ENCODE measurements at regions not wholly inside any gene's neighbourhood (a gene's known extent, or its start where the extent isn't known, plus 50 kb on each side); places are given as distances from the start of the nearest gene placed in this dataset.
"Not testable (repeated sequence)": the region's sequence is repeated elsewhere in the genome, so short reads cannot be mapped to it uniquely, and the experiment has no call there.

DNA sequence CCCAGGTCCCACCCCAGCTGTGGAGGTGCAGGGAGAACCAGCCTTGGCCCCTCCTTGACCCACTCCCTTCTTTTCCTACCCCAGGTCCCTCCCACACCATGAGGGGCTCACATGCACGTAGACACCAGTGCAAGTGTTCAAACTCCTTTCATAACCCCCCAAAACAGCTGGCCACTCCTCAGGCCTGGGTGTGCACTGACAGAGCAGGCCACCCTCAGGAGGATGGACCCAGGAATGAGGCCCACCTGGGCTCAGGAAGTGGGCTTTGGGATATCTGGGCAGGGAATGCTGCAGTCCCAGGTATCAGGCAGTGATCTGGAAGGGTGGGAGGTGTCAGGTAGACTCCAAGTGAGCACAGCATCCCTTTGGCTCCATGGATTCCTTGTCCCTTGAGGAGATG is 723.8 kb downstream of the MATN1 start:
- no peak for TF ChIP-seq POLR2A (IDR thresholded peaks at IDR 0.05)
- TF ChIP-seq EP300 (IDR thresholded peaks at IDR 0.05) = no peak
- TF ChIP-seq, protein P1, sequence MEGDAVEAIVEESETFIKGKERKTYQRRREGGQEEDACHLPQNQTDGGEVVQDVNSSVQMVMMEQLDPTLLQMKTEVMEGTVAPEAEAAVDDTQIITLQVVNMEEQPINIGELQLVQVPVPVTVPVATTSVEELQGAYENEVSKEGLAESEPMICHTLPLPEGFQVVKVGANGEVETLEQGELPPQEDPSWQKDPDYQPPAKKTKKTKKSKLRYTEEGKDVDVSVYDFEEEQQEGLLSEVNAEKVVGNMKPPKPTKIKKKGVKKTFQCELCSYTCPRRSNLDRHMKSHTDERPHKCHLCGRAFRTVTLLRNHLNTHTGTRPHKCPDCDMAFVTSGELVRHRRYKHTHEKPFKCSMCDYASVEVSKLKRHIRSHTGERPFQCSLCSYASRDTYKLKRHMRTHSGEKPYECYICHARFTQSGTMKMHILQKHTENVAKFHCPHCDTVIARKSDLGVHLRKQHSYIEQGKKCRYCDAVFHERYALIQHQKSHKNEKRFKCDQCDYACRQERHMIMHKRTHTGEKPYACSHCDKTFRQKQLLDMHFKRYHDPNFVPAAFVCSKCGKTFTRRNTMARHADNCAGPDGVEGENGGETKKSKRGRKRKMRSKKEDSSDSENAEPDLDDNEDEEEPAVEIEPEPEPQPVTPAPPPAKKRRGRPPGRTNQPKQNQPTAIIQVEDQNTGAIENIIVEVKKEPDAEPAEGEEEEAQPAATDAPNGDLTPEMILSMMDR (IDR thresholded peaks at IDR 0.05) = no peak
- TF ChIP-seq POLR2AphosphoS5 (IDR thresholded peaks at IDR 0.05) = no peak
- Histone ChIP-seq H3K9me3 (peaks cover 0 to 5% (median under 1%) of the 10 kb centered on the region in 4 donors), H3K4me1 (no peaks in the 10 kb centered on the region), H3K4me3 (no peak overlapping the region), H3K27me3 (no peaks in the 10 kb centered on the region), H3K27ac (no peak overlapping the region), H3K36me3 (no peaks in the 10 kb centered on the region)
- WGBS, 2 donors = 89 to 90% methylated on average over 1 of the region's 1 CpG
- ATAC-seq (ENCODE audit: low FRiP score in 2 of 2) (no peak), DNase-seq (no peak)

DNA sequence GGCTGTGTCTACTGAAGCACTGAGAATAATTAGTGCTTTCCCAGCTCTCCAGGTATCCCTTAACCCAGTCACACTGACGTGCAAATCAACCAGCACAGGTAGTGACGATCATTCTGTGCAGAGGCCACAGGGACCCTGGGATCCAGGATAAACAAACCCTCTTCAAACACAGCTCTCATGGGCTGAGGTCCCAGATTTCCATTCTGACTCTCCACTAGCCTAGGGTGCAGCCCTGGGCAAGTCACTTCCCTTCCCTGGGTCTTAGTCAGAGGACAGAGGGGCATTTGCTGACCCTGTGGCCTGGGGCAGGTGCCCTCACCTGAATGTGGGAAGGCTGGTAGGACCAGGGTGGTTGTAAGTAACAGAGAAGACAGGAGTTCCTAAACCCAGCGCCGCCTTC is 724.7 kb downstream of the MATN1 start:
- Histone ChIP-seq H3K9me3 (peaks cover 0 to 11% (median 8%) of the 10 kb centered on the region in 4 donors), H3K27ac (no peak overlapping the region), H3K4me1 (no peaks in the 10 kb centered on the region), H3K27me3 (no peaks in the 10 kb centered on the region), H3K4me3 (no peak overlapping the region), H3K36me3 (no peaks in the 10 kb centered on the region)
- DNase-seq = no peak
- TF ChIP-seq EP300 (IDR thresholded peaks at IDR 0.05) = no peak
- no peak for TF ChIP-seq POLR2AphosphoS5 (IDR thresholded peaks at IDR 0.05)
- TF ChIP-seq POLR2A (IDR thresholded peaks at IDR 0.05) = no peak
- TF ChIP-seq, protein P1 (IDR thresholded peaks at IDR 0.05) = no peak
- 86% methylated on average over 2 to 4 of the region's 4 CpGs for WGBS, 2 donors
- ATAC-seq (ENCODE audit: low FRiP score in 2 of 2) = no peak

DNA sequence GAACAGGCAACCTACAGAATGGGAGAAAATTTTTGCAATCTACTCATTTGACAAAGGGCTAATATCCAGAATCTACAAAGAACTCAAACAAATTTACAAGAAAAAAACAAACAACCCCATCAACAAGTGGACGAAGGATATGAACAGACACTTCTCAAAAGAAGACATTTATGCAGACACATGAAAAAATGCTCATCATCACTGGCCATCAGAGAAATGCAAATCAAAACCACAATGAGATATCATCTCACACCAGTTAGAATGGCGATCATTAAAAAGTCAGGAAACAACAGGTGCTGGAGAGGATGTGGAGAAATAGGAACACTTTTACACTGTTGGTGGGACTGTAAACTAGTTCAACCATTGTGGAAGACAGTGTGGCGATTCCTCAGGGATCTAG is 725.6 kb downstream of the MATN1 start:
- DNase-seq; H3K4me3 ChIP-seq; H3K27ac ChIP-seq; H3K36me3 ChIP-seq; H3K27me3 ChIP-seq; ATAC-seq (ENCODE audit: low FRiP score in 2 of 2); H3K4me1 ChIP-seq: not testable (repeated sequence)
- H3K9me3 ChIP-seq = peaks cover 0 to 18% (median 13%) of the 10 kb centered on the region in 4 donors
- WGBS, 2 donors = 92 to 95% methylated on average over 2 of the region's 3 CpGs

DNA sequence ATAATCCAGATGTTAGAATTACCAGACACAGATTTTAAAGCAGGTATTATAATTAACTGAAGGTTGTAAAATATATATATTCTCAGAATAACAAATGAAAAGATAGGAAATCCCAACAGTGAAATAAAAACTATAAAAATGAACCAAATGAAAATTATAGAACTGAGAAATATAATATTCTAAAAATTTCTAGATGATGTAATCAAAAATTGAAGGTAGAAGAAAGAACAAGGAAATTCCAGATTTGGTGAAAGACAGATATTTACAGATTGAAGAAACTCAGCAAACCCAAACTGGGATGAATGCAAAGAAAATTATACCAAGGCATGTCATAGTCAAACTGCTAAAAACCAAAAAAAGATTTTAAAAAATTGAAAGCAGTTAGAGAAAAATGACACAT is 729.4 kb downstream of the MATN1 start:
- no peak overlapping the region for H3K4me3 ChIP-seq
- TF ChIP-seq EP300 (IDR thresholded peaks at IDR 0.05) = no peak
- TF ChIP-seq, protein P1 (IDR thresholded peaks at IDR 0.05) = no peak
- TF ChIP-seq POLR2AphosphoS5 (IDR thresholded peaks at IDR 0.05) = no peak
- TF ChIP-seq POLR2A (IDR thresholded peaks at IDR 0.05) = no peak
- H3K27ac ChIP-seq = no peak overlapping the region
- no peaks in the 10 kb centered on the region for H3K27me3 ChIP-seq
- H3K36me3 ChIP-seq = no peaks in the 10 kb centered on the region
- H3K9me3 ChIP-seq = peaks cover 0 to 18% (median 13%) of the 10 kb centered on the region in 4 donors
- no peak for ATAC-seq (ENCODE audit: low FRiP score in 2 of 2)
- no peak for DNase-seq
- no peaks in the 10 kb centered on the region for H3K4me1 ChIP-seq

DNA sequence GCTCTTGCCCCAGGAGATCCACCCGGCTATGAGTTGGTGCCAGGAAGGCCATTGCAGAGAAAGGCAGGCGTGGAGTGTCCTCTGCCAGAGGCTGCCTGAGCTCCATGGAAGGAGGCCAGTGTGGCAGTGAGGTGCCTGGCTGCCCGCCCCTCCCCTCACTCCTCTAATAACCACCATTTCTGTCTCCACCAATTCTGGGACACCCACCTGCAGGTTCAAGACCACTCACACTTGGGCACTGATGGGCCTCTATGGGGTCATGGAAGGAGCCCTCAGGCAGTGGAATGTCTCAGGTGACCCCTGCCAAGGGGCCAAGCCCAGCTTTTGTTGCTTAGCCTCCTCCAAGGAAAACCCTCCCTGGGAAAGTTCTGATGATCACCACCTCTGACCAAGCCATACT is 731.6 kb downstream of the MATN1 start:
- no peak for DNase-seq
- WGBS, 2 donors = 79 to 91% methylated on average over 3 of the region's 3 CpGs

More for the DNA sequence above, 731.6 kb downstream of the MATN1 start:
- no peak overlapping the region for H3K27ac ChIP-seq
- H3K27me3 ChIP-seq = no peaks in the 10 kb centered on the region
- no peaks in the 10 kb centered on the region for H3K4me1 ChIP-seq
- TF ChIP-seq POLR2AphosphoS5 (IDR thresholded peaks at IDR 0.05) = no peak
- no peak for TF ChIP-seq POLR2A (IDR thresholded peaks at IDR 0.05)
- TF ChIP-seq, protein P1 (IDR thresholded peaks at IDR 0.05) = no peak
- TF ChIP-seq EP300 (IDR thresholded peaks at IDR 0.05) = no peak
- no peak for ATAC-seq (ENCODE audit: low FRiP score in 2 of 2)
- H3K36me3 ChIP-seq = no peaks in the 10 kb centered on the region
- peaks cover 0 to 18% (median 13%) of the 10 kb centered on the region in 4 donors for H3K9me3 ChIP-seq
- H3K4me3 ChIP-seq = no peak overlapping the region

All from upper lobe of left lung (tissue), 6 donors.